Calu3 (cell line): ENCODE measurements at regions not wholly inside any gene's neighbourhood (a gene's known extent, or its start where the extent isn't known, plus 50 kb on each side); places are given as distances from the start of the nearest gene placed in this dataset.

Source experiments
- BruUV-seq: library from RNA; stranded (reverse); fragments of 400-500 nt; replicated peaks from 2 replicates; lab custom pipeline; 2021; lab: Mats Ljungman, UMichigan
- CTCF ChIA-PET: fragments of 300-600 bp; sonication (Branson Sonifier 250); formaldehyde crosslinking; loops from one replicate; lab custom pipeline; 2022; ENCODE audit warnings: antibody characterized with exemption; lab: Charles Lee
- DNase-seq: peaks from one replicate; pipeline ENCODE4 v3.0.0; 2022
- H3K27ac Mint-ChIP-seq: one replicate; pipeline ENCODE4 v1.8.0; 2022; ENCODE audit warnings: mixed read lengths; ENCODE audit not compliant: unreplicated experiment
- H3K27me3 Mint-ChIP-seq: one replicate; pipeline ENCODE4 v1.8.0; 2022; ENCODE audit warnings: mixed read lengths; ENCODE audit not compliant: unreplicated experiment
- H3K36me3 Mint-ChIP-seq: one replicate; pipeline ENCODE4 v1.8.0; 2022; ENCODE audit warnings: mild to moderate bottlenecking, moderate library complexity, mixed read lengths; ENCODE audit not compliant: insufficient read depth, unreplicated experiment
- H3K4me1 Mint-ChIP-seq: one replicate; pipeline ENCODE4 v1.8.0; 2022; ENCODE audit warnings: mild to moderate bottlenecking, low read depth, mixed read lengths; ENCODE audit not compliant: unreplicated experiment
- H3K4me3 Mint-ChIP-seq: one replicate; pipeline ENCODE4 v1.8.0; 2022; ENCODE audit warnings: mild to moderate bottlenecking, low read depth, moderate library complexity, mixed read lengths; ENCODE audit not compliant: unreplicated experiment
- H3K9me3 Mint-ChIP-seq: one replicate; pipeline ENCODE4 v1.8.0; 2022; ENCODE audit warnings: low read depth, mixed read lengths; ENCODE audit not compliant: unreplicated experiment
- intact Hi-C: fragments of 100-400 bp; cut with micrococcal nuclease; formaldehyde crosslinking; loops from one replicate; pipeline ENCODE4 v1.10.0; 2022; ENCODE audit not compliant: unreplicated experiment
- TF ChIP-seq, protein P1 (sequence below): fragments of 200-600 bp; IDR thresholded peaks from one replicate; pipeline ENCODE4 v1.8.0; 2022; ENCODE audit warnings: antibody characterized with exemption; ENCODE audit not compliant: unreplicated experiment

DNA sequence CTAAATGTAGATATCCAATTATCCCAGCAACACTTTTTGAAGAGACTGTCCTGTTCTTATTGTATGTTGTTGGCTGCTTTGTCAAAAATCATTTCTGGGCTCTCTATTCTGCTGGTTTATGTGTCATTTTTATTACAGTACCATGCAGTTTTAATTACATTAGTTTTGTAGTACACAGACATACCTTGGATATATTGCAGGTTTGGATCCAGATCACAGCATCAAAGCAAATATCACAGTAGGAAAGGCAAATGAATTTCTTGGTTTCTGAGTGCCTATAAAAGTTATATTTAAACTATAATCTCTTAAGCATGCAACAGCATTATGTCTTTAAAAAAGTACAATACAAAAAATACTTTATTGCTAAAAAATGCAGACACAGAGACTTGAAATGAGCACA is 564.2 kb upstream of the MIR17HG start:
- TF ChIP-seq, protein P1, sequence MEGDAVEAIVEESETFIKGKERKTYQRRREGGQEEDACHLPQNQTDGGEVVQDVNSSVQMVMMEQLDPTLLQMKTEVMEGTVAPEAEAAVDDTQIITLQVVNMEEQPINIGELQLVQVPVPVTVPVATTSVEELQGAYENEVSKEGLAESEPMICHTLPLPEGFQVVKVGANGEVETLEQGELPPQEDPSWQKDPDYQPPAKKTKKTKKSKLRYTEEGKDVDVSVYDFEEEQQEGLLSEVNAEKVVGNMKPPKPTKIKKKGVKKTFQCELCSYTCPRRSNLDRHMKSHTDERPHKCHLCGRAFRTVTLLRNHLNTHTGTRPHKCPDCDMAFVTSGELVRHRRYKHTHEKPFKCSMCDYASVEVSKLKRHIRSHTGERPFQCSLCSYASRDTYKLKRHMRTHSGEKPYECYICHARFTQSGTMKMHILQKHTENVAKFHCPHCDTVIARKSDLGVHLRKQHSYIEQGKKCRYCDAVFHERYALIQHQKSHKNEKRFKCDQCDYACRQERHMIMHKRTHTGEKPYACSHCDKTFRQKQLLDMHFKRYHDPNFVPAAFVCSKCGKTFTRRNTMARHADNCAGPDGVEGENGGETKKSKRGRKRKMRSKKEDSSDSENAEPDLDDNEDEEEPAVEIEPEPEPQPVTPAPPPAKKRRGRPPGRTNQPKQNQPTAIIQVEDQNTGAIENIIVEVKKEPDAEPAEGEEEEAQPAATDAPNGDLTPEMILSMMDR = no peak
- Mint-ChIP-seq H3K27me3 (no peaks in the 10 kb centered on the region), H3K4me3 (no peak overlapping the region), H3K9me3 (no peaks in the 10 kb centered on the region), H3K4me1 (no peaks in the 10 kb centered on the region), H3K27ac (no peak overlapping the region), H3K36me3 (no peaks in the 10 kb centered on the region)
- no peak for DNase-seq
- CTCF ChIA-PET = no interaction called here
- intact Hi-C loops = no loop called here
- BruUV-seq = no TSS peak

DNA sequence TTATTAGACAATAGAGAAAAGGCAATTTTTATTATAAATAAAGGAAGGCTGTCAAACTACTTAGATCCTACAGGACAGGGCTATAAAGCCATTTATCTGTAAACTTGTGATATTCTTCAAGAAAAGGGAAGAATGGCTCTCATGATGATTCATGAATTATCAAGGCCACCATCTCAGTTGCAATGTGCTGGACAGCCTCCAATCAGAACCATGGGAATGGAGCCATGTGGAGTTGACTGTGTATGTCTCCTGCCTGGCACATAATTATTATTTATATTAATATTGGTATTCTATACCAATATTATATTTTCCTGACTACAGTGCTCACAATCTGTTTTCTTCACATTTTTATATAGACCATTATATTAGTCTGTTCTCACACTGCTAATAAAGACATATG is 560.5 kb upstream of the MIR17HG start:
- Mint-ChIP-seq H3K9me3 (no peaks in the 10 kb centered on the region), H3K27me3 (no peaks in the 10 kb centered on the region), H3K4me1 (no peaks in the 10 kb centered on the region), H3K36me3 (no peaks in the 10 kb centered on the region), H3K4me3 (no peak overlapping the region), H3K27ac (no peak overlapping the region)
- DNase-seq = no peak
- intact Hi-C loops = no loop called here
- no TSS peak for BruUV-seq
- CTCF ChIA-PET = no interaction called here
- TF ChIP-seq, protein P1 = no peak

DNA sequence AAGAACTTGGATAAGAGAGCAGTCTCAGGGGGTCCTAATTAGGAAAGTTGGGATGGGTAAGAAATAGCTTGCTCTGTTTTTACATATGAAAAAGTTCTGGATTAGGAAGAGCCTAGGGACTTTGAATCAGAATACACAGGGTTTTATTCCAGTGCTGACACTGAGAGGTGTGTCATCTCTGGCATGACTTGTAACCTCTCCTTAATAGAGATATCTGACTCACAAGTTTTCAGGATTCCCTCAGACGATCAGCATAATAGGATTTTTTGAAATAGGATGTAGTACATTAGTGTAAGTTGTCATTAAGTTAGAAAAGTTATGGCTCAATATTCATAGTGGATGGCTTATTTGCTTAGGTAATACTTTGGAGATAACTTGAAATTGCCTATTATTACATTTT is 555.2 kb upstream of the MIR17HG start:
- Mint-ChIP-seq H3K27ac (no peak overlapping the region), H3K4me1 (no peaks in the 10 kb centered on the region), H3K36me3 (no peaks in the 10 kb centered on the region), H3K4me3 (no peak overlapping the region), H3K27me3 (no peaks in the 10 kb centered on the region), H3K9me3 (no peaks in the 10 kb centered on the region)
- CTCF ChIA-PET = no interaction called here
- BruUV-seq = no TSS peak
- intact Hi-C loops = no loop called here
- no peak for DNase-seq
- TF ChIP-seq, protein P1 = no peak

DNA sequence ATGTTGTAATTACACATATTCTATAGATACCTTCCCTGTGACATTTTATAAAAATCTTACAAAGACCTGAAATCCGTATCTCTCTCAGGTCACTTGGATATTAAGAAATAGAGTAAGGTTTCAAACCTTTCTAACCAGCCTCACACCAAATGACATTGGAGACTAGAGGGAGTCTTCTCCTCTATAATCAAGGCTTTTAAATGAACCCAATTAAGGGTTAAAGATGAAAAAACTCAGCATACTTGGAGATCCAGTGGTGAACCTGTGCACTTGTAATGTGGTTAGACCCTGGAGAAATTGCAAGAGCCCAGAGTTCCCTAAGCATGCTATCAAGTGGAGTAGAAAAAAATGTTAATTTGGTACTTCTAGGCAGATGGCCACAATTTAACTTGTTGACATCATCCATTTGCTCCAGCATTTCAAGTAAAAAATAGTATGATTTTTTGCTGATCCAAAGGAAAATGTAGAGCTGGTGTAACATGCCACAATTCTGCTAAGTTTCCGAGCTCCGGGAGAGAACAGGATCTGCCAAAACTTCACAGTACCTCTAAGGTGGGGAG is 554.1 kb upstream of the MIR17HG start:
- H3K4me3 Mint-ChIP-seq = no peak overlapping the region
- no peak for DNase-seq
- CTCF ChIA-PET = no interaction called here
- intact Hi-C loops = no loop called here
- no peaks in the 10 kb centered on the region for H3K4me1 Mint-ChIP-seq
- no peaks in the 10 kb centered on the region for H3K36me3 Mint-ChIP-seq
- no TSS peak for BruUV-seq
- TF ChIP-seq, protein P1 = no peak
- no peaks in the 10 kb centered on the region for H3K9me3 Mint-ChIP-seq
- no peaks in the 10 kb centered on the region for H3K27me3 Mint-ChIP-seq
- H3K27ac Mint-ChIP-seq = no peak overlapping the region
